ENCODE measurements at regions not wholly inside any gene's neighbourhood (a gene's known extent, or its start where the extent isn't known, plus 50 kb on each side); places are given as distances from the start of the nearest gene placed in this dataset.
A peak's percentile ranks its signal among the peaks of the same experiment; 100 is the strongest.

DNA sequence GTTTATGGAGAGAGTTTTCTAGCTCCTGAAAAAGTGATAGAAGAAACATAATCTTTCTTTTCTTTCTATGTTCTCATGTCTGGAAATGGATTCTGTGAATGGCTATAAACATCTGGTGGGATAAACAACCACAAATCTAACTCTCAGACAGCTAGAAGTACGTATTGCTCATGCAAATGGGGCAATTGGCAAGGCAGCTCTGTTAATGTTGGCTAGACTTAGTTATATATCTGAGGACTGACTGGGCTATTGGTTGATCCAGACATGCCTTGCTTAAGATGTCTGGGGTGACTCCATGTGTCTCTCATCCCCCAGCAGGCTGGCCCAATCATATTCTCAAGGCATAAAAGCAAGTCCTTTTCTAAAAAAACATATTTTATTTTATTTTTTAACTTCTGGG is 939.2 kb upstream of the NRXN1 start:
- peak; percentile 19 for DNase-seq
- no peaks in the 10 kb centered on the region for H3K36me3 ChIP-seq (ENCODE audit: low read depth)
- H3K4me2 ChIP-seq (ENCODE audit: unreplicated experiment) = no peak overlapping the region
- H3K79me2 ChIP-seq (ENCODE audit: insufficient read depth) = no peaks in the 10 kb centered on the region
- in situ Hi-C loops (cut with MboI) = no loop called here
- no peak overlapping the region for H2AFZ ChIP-seq
- no peaks in the 10 kb centered on the region for H3K4me1 ChIP-seq (ENCODE audit: insufficient read depth)
- TF ChIP-seq EZH2phosphoT487 (IDR thresholded peaks at IDR 0.05; ENCODE audit: insufficient read depth, low read depth) (no peak), EZH2 (IDR thresholded peaks at IDR 0.05; ENCODE audit: insufficient read depth, poor library complexity, severe bottlenecking) (no peak)
- H3K9me3 ChIP-seq (ENCODE audit: low read depth) = no peaks in the 10 kb centered on the region
- WGBS, 2 experiments (ENCODE audit: low coverage in 1 of 2, low lambda C conversion rate in 2 of 2, missing lambda C conversion rate in 2 of 2) = 5 to 10% methylated on average over 1 of the region's 1 CpG
- no peaks in the 10 kb centered on the region for H4K20me1 ChIP-seq (ENCODE audit: insufficient read depth)
- no peak overlapping the region for H3K4me3 ChIP-seq
- H3K9me2 ChIP-seq (ENCODE audit: insufficient read depth) = no peaks in the 10 kb centered on the region
- H3F3A ChIP-seq (ENCODE audit: insufficient read depth) = no peaks in the 10 kb centered on the region
- H3K9ac ChIP-seq = no peak overlapping the region
- no peak overlapping the region for H3K27ac ChIP-seq
- H3K27me3 ChIP-seq (replicated peaks; ENCODE audit: insufficient read depth) = no peaks in the 10 kb centered on the region

DNA sequence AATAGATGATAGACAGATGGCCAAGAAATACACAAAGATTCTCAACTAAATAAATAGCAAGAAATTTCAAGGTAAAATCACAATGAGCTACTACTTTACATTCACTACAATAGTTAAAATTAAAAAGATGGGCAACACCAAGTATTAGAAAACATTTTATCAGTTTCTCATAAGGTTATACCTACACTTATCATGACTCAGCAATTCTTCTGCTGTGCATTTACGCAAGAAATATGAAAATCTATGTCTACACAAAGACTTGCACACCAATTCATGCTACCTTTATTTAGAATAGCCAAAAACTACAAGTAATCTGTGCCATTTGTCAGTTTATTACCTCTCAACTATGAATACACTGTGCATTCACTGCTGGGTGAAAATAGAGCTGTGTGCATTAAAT is 937.4 kb upstream of the NRXN1 start:
- H3K27ac ChIP-seq = no peak overlapping the region
- no peaks in the 10 kb centered on the region for H3K9me3 ChIP-seq (ENCODE audit: low read depth)
- DNase-seq = no peak
- H3K27me3 ChIP-seq (replicated peaks; ENCODE audit: insufficient read depth) = no peaks in the 10 kb centered on the region
- 11 to 21% methylated on average over 1 of the region's 1 CpG for WGBS, 2 experiments (ENCODE audit: low coverage in 1 of 2, low lambda C conversion rate in 2 of 2, missing lambda C conversion rate in 2 of 2)
- in situ Hi-C loops (cut with MboI) = no loop called here
- H3K4me1 ChIP-seq (ENCODE audit: insufficient read depth) = no peaks in the 10 kb centered on the region
- TF ChIP-seq EZH2 (IDR thresholded peaks at IDR 0.05; ENCODE audit: insufficient read depth, poor library complexity, severe bottlenecking) (no peak), EZH2phosphoT487 (IDR thresholded peaks at IDR 0.05; ENCODE audit: insufficient read depth, low read depth) (no peak)
- no peak overlapping the region for H3K4me3 ChIP-seq
- H3K79me2 ChIP-seq (ENCODE audit: insufficient read depth) = no peaks in the 10 kb centered on the region
- H2AFZ ChIP-seq = no peak overlapping the region
- H3K36me3 ChIP-seq (ENCODE audit: low read depth) = no peaks in the 10 kb centered on the region
- no peak overlapping the region for H3K4me2 ChIP-seq (ENCODE audit: unreplicated experiment)
- H3K9ac ChIP-seq = no peak overlapping the region
- no peaks in the 10 kb centered on the region for H3K9me2 ChIP-seq (ENCODE audit: insufficient read depth)
- H3F3A ChIP-seq (ENCODE audit: insufficient read depth) = no peaks in the 10 kb centered on the region
- no peaks in the 10 kb centered on the region for H4K20me1 ChIP-seq (ENCODE audit: insufficient read depth)

DNA sequence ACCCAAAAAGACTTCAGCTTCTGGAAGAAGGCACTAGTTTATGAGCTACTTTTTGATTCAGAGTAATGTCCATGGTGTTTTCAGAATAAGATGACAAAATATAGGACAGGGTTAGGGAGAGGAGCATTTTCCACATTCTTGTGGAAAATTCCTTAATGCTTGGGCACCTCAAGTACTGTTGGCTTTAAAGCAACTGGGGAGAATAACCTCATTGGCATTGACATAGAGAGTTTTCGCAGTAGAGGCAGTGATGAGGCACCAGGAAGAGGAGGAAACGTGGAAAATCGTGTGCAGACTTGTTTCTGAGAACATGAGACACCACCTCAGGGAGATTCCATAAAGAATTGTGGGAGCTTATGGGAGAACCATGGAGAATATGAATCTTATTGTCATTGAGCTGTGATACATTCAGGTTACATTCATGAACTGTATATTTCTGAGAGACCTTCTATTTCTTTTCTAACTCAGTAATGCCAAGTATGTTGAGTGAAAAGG is 929.0 kb upstream of the NRXN1 start:
- Histone ChIP-seq H3K4me2 (ENCODE audit: unreplicated experiment) (no peak overlapping the region), H4K20me1 (ENCODE audit: insufficient read depth) (no peaks in the 10 kb centered on the region), H2AFZ (peak overlapping the region; percentile 36; the same call in 1 of the 2 replicates), H3K4me1 (ENCODE audit: insufficient read depth) (peaks cover 21% of the 10 kb centered on the region; the same call in 1 of the 2 replicates), H3K9me2 (ENCODE audit: insufficient read depth) (no peaks in the 10 kb centered on the region), H3K27me3 (replicated peaks; ENCODE audit: insufficient read depth) (no peaks in the 10 kb centered on the region), H3K36me3 (ENCODE audit: low read depth) (peaks cover under 1% of the 10 kb centered on the region; the same call in 1 of the 2 replicates), H3K4me3 (no peak overlapping the region), H3K27ac (0 out of 2 replicates have a peak overlapping the region, but pooled peaks have one; percentile 6), H3K9ac (no peak overlapping the region), H3K79me2 (ENCODE audit: insufficient read depth) (no peaks in the 10 kb centered on the region), H3K9me3 (ENCODE audit: low read depth) (no peaks in the 10 kb centered on the region), H3F3A (ENCODE audit: insufficient read depth) (no peaks in the 10 kb centered on the region)
- WGBS, 2 experiments (ENCODE audit: low coverage in 1 of 2, low lambda C conversion rate in 2 of 2, missing lambda C conversion rate in 2 of 2) = 25 to 33% methylated on average over 3 of the region's 3 CpGs
- DNase-seq = peak; percentile 8
- TF ChIP-seq EZH2phosphoT487 (IDR thresholded peaks at IDR 0.05; ENCODE audit: insufficient read depth, low read depth) = no peak
- in situ Hi-C loops (cut with MboI) = no loop called here

DNA sequence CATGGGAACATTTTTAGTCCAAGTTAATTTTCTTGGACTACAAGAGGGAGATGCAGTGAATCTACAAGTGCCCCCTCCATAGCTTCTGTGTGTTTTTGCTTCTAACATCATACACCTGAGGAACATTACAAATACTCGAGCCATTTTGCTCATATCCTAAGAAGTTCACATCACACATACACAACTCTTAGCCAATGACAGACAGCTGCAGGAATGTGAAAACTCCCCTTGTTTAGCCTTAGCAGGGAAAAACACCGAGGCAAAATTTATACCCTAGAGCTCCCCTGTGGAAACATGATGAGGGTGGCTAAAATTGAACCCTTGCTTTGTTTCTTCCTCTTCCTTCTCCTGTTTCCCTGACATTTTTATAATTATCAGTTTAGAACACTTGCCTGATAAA is 928.3 kb upstream of the NRXN1 start:
- no peaks in the 10 kb centered on the region for H3K27me3 ChIP-seq (replicated peaks; ENCODE audit: insufficient read depth)
- no peaks in the 10 kb centered on the region for H3K79me2 ChIP-seq (ENCODE audit: insufficient read depth)
- H4K20me1 ChIP-seq (ENCODE audit: insufficient read depth) = no peaks in the 10 kb centered on the region
- in situ Hi-C loops (cut with MboI) = no loop called here
- 7 to 13% methylated on average over 2 of the region's 2 CpGs for WGBS, 2 experiments (ENCODE audit: low coverage in 1 of 2, low lambda C conversion rate in 2 of 2, missing lambda C conversion rate in 2 of 2)
- no peaks in the 10 kb centered on the region for H3K9me2 ChIP-seq (ENCODE audit: insufficient read depth)
- no peak overlapping the region for H3K4me2 ChIP-seq (ENCODE audit: unreplicated experiment)
- H3K27ac ChIP-seq = 0 out of 2 replicates have a peak overlapping the region, but pooled peaks have one; percentile 6
- peak; percentile 13 for DNase-seq
- no peak overlapping the region for H3K4me3 ChIP-seq
- peaks cover 6% of the 10 kb centered on the region; the same call in 1 of the 2 replicates for H3K36me3 ChIP-seq (ENCODE audit: low read depth)
- no peak overlapping the region for H3K9ac ChIP-seq
- H3K4me1 ChIP-seq (ENCODE audit: insufficient read depth) = peaks cover 21% of the 10 kb centered on the region; the same call in 1 of the 2 replicates
- peak overlapping the region; percentile 36; the same call in 1 of the 2 replicates for H2AFZ ChIP-seq
- H3F3A ChIP-seq (ENCODE audit: insufficient read depth) = no peaks in the 10 kb centered on the region
- TF ChIP-seq EZH2 (IDR thresholded peaks at IDR 0.05; ENCODE audit: insufficient read depth, poor library complexity, severe bottlenecking) (no peak), EZH2phosphoT487 (IDR thresholded peaks at IDR 0.05; ENCODE audit: insufficient read depth, low read depth) (no peak)
- H3K9me3 ChIP-seq (ENCODE audit: low read depth) = no peaks in the 10 kb centered on the region

All from GM23248 (cell line).